A204.1 (cell line): ENCODE measurements at regions not wholly inside any gene's neighbourhood (a gene's known extent, or its start where the extent isn't known, plus 50 kb on each side); places are given as distances from the start of the nearest gene placed in this dataset.
"Not testable (repeated sequence)": the region's sequence is repeated elsewhere in the genome, so short reads cannot be mapped to it uniquely, and the experiment has no call there.

Experiments used
- FAIRE-seq: peaks from 2 replicates; lab custom pipeline; 2012; peaks lifted over from hg19 to GRCh38; lab: Jason Lieb, UNC

DNA sequence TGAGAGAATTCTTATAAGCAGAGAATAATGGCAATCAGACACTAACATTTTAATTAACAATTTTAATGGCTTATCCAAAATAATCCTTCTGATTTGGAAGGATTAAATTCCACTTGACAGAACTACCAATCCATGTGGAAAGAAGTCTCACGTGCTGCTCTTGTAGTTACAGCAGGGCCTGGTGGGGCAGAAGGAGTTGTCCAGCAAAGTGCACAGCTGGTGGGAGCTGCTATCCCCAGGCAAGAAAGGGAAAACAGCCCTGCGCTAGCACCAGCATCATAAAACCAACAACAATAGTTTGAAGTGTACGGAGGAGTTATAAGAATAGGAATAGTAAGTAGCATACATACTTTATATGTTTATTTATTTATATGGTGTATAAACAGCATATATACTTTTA lies 127.4 kb upstream of the TRIM2 start:
- FAIRE-seq: no peak

DNA sequence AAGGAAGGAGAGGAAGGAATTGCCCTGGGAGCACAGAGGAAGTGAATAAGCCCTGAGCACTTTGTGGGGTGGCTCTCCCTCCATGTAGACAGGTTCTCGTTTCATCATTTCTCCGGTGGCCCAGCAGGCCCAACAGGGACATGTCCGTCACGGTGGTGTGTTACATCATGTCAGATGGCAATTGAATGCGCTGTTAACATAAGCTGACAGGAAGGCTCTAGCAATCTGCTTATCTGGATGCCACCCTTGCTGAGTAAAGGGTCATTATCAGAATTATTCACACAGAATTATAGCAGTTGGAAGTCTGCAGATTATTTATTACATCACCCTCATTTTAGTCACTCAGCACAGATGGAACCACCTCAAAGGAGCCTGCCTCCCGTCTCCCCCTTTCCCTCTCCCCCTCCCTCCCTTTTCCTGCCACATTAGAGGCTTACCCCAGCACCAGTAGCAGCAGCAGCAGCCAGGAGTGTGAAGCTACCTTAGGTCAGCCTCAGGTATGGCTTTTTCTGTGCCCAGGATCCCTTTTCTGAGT lies 124.3 kb upstream of the TRIM2 start:
- no peak for FAIRE-seq

DNA sequence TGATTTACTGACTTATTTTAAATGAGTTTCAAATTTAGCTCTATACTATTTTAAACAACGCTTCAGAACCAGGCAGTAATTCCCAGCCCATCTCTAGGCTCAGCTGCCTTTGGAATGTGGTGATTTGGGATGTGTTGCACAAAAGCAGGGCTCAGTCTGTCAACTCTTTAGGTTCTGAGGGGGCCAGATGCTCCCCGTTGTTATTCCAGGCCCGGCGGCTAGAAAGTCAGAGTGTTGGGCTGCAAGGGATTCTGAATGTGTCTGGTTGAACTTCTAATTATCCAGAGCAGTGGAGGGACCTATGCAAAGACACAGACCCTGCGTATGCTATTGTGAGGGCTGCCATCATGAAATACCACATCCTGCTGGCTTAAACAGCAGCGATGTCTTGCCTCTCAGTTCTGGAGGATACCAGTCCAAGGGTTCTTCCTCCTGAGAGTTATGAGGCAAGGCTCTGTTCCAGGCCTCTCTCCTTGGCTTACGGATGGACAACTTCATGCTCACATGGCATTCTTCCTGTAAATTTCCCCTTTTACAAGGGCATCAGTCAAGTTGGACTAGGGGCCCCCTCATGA lies 123.2 kb upstream of the TRIM2 start:
- no peak for FAIRE-seq

DNA sequence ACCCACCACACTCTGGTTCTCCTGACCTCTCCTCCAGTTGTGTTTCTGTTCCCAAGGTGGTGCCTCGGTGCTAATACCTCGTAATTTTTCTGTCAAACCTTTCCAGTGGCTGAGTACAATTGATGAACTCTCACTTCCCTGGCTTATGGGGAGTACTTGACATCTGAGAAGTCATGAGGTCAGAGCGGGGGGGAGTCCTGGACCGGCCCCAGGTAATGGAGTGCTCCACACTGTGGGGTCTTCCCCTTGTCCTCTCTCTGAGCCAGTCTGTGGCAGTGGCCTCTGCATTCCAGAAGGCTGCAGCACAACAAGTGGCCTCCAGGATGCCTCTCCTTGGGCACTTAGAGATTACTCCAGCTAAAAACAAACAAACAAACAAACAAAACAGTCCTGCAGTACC lies 122.5 kb upstream of the TRIM2 start:
- FAIRE-seq: no peak

DNA sequence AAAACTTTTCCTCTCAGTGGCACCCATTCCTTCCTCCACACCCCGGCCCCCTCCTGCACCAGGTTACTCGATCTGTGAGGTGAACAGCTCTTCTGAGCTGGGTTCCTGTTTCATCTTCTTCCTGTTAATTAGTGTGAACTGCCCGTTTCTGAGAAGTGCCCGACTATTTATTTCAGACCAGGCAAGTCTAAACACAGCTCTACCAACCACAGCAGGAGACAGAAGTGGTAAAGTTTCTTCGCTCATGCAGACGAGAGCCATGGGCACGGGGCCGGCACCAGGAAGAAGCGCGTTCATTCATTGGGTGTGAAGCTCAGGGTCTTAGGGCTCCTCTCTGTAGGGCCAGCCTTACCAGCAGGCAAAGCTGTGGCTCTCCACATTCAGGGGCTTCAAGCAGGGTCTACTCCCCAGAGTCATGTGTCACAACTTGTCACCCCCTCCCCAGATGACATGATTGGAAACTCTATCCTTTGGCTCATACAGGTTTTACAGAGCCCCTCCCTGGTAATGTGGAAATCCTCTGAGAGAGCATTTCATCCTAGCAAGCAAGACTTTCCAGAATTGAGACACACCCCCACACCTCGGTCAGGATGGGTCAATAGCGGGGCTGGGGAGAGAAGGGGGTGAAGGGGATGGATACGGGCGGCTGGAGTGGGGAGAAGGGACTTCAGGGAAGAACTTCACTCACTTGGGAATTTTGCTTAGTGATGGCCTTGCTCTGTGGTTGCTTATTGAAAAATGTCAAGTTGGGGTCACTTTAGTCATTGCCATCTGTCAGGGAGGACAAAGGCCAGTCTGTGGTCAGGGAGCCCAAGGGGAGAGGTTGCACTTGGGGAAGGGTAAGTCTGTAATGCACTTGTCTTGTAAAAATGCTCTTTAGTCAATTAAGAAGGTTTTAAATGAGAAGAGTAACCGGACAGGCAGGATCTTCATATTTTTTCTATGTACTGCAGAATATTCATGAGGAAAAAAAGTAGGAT lies 121.6 kb upstream of the TRIM2 start:
- FAIRE-seq: no peak

DNA sequence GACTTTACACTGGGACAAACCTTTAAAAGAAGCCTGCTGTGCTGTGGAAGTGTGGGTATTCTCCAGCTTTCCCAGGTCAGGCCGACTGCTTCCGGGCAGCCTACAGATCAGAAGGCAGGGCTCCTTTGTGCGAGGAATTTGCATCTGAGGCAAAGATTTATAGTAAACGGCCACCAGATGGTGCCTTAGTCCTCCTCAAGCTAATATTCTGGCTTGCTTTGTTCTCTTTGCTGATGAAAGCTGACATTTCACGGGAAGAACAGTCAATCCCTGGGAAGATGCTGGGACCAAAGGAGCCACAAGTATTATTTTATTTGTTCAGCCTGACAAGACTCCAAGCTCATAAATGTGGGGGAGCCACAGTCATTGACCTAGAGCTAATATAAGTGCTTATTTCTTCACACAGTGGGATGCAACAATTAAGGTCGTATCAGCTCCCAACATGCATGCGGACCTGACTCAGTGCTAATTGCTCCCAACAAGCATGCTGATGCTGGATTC lies 120.7 kb upstream of the TRIM2 start:
- peak; percentile 78 for FAIRE-seq

DNA sequence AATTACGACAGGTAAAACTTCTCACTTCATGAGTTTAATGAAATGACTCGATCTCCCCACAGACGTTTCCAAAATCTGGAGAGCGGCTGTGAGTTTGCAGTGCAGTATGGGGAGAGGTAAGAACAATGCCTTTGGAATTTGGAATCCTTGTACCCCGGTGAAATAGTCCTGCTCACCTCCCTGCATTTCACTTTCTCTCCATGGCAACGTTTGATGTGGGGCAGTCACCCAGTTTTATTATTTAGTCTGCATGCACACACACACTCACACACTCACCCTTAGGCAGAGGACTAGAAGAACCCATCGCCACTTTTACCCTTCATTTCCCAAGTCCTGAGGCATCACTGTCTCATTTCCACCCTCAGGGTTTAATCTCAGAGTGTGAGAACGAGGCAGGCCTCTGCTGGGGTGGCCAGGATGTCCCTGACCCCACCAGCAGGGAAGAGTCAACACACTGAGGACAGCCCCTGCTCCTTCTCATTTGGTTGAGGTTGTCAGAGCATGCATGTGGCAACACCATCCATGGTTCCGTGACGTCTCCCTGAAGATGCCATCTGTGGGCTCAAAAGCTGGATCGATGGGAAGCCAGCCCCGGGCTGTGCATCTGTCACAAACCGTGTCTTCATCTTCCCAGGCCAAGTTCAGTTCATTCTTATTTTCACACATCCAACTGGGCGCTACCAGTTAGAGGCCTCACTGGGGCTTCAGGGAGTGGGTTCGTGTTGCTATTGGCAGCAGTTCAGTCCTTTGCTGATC lies 119.8 kb upstream of the TRIM2 start:
- FAIRE-seq: no peak

DNA sequence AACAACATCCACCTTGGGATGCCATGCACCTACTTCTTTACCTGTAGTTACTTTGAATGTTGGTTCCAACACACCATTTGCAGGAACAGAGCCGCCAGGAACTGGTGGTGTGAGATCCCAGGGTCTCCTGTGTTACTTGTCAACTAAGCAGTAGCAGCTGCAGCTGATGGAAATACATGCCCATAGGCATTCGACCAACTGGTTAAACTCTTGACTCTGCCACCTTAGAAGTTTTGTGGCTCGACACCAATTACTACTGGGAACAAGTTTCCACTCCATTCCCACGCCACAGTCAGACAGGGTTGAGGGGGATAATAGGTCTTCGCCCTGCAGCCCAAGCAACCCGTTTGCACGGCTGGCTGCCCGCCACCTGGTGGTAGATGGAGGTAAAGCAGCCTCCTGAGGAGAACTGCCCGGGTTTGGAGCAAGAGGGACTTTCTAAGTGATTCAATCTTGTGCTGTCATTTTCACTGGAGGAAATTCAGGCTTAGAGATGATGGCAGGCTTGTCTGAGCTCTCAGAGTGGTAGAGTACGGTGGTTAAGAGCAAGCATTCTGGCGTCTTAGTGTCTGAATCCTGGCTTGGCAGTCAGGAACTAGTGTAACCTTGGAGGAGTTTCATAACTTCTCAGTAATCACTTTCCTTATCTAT lies 119.1 kb upstream of the TRIM2 start:
- FAIRE-seq: no peak

DNA sequence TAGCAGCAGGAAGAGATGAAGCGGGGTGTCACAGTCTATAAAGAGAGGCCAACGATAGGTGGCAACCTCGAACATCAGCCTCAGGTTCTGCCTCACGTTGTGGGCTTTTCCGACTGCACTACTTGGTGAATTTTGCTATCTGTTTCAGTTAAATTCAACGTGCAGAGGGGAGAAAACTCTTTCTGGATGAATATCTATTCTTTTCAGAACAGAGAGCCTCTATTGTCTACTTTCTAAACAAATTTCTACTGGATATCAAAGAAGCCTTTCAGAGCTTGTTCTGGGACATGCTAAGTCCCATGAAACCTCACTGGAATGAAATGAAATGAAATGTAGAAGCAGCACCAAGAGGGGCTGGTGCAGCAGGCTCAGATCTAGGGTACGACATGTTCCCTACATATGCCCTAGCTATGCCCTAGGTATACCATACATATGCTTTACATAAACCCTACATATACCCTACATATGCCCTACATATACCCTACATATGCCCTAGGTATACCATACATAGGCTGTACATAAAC lies 116.5 kb upstream of the TRIM2 start:
- FAIRE-seq: no peak

DNA sequence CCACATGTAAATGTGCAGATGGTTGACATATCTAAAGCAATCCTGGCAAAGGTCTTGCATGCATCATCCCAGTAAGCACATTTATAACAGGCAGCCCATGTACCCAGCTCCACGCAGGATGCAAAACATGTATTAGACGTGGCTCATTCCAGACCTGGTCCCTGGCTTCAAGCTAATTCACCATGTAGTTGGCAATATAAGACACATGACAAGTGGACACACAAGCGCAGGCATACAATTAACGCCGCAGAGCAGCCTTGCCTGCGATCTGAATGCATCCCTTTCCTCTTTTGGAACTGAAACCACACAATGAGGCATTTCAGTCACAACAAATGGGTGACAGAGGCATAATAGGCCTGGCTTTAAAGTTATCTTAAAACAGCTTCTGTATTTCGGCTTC lies 114.5 kb upstream of the TRIM2 start:
- no peak for FAIRE-seq

DNA sequence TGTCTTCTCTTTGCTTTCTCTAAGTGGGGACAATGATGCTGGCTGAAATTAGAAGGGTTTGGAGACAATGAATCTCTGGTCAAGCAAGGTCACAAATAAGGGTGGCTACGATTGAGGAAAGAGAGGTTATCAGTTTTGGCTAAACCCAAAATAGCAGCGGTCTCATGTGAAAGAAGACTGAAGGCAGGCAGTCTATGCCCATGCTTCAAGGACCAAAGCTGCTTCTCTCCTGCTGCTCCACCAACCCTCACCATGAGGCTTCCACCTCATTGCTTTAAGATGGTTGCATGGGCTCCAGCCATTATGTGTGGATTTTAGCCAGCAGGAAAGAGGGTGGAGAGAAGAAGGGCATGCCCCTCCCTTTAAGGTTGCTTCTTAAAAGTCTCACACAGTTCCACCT lies 114.1 kb upstream of the TRIM2 start:
- no peak for FAIRE-seq

DNA sequence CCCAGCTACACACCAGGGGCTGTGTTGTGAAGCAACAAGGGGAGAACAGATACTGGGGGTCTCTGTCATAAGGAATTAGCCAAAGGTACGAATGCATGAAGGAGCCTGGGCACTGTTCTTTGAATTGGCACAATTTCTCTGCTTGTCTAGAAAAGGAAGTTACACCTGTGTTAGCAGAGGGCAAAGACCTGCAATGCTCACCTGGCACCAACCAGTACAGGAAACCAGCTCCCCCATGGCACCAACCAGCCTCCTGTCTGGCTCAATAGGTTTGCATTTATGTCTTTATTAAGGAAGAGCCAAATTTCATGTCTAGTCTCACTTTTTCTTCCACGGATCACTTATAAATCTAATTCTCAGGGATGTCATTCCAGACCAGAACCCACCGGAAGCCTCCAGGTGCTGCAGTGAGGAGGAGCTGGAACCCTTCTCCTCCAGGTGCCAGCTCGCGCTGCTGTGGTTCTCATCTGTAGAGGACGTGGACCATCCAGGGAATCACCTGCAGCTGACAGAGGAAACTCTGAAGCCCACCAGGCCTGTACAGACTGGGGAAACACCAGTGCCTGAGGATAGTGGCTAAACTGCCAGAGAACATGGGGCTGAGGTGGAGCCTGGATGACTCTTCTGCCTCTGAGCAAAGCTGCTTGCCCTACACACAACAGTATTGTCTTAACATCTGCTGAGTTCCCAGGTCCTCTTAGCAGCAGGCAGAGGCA lies 113.4 kb upstream of the TRIM2 start:
- no peak for FAIRE-seq

DNA sequence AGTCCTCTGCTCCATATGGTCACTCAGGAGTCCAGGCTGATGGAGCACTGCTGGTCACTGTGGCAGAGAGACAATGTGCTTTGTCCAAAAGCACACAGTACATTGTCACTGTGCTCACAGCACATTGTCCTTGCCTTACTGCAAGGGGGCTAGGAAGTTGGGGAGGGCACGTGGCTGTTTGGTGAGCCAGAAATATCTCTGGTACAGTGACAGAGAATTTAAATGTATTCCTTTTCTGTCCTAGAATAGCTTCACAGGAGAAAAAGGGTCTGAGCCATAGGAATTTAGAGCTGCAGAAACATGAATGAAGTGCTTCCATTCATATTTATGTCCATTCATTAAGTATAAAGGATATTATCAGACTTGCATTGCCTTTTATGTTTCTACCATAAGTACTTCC lies 110.8 kb upstream of the TRIM2 start:
- FAIRE-seq: no peak

DNA sequence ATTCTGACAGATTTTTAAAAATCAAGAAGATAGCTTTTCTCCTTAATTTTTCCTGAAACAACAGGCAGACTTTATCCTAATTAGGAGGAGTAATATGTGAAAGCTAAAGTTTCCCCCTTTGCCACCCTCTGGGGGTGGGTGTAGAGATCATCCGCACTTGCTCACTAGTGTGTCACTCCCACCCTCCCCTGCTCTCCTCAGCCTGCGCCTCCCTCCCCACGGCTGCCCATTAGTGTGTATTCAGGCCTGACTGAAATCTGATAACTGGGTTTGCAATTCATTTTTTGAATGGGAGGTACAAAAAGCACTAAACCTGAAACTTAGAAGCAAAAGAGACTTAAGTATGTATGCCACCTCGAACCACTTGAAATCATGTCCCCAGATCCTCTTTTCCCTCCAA lies 110.4 kb upstream of the TRIM2 start:
- no peak for FAIRE-seq

DNA sequence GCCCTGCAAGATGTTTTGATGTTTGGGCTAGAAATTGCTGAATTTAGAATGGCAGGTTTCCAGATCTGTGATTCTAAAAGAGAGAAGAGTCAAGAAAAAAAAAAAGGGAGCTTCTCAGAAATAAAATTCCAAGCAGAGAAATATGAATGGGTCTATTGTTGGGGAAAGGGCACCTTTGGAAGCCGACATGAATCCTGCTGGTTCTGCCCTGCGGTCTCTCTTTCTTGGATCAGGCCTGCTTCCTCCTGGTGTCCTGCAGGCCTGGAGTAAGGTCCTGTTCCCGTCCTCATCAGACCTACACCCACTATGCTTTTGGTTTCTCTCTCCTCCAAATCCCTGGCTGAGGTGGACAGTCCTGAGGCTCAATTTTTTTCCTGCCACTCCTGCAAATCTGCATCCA lies 109.8 kb upstream of the TRIM2 start:
- no peak for FAIRE-seq

DNA sequence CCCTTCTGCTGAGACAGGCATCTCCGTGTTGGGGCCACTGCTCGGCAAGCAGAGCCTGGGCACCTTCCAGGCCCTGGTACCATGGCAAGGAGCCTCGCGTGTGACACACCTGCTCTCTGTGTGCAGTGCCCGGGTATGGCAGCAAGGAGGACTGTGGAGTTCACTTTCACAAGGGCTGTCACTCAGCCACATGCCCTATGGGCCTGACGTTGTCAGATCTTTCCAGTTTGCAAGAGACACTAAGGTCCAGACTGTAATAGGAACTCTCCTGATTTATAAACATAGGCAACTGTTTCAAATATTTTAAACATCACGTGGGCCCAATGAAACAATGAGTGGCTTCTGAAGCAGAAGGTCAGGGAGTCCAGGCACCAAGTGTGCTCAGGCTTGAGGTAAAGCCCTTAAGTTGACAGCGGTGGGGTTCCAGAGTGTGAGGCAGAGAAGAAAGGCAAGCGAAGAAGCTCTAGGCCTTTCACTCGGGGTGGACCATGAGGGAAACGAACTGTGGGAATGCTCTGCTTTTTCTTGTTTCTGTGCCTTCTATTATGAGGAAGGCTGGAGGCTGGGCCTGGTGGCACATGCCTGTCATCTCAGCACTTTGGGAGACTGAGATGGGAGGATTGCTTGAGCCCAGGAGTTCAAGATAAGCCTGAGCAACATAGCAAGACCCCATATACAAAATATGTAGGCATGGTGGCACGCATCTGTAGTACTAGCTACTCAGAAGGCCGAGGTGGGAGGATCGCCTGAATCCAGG lies 108.6 kb upstream of the TRIM2 start:
- FAIRE-seq: no peak

DNA sequence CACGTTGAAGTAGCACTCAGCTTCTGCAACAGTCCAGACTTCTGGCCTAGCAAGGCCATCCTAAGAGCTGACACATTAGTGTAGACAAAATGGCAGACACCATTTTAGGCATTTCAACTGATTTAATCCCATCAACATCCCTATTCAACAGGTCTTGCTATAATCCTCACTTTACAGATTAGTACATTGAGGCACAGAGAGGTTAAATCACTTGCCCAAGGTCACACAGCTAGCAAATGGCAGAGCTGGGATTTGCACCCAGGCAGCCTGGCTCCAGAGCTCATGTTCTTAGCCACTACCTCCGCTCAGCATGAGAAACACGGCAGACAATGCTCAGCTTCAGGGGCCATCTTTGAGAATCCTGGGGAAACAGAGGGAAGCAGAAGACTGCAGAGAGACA lies 107.9 kb upstream of the TRIM2 start:
- no peak for FAIRE-seq

DNA sequence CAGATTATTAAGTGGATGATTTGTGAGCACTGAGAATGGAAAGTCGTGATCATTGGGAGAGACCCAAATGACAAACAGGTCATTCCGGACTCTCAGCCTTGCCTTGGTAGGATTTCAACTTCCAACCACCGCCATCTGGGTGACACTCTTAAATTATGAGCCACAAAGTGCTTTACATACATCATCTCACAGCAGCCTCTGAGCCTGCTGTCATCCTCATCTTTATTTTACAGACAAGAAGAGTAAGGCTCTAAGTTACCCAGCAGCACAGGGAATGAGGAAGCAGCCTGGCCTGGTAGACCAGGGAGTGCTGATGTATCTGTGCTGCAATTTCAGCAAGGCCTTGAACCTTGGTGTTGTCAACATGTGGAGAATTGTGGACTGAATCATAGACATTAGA lies 105.8 kb upstream of the TRIM2 start:
- FAIRE-seq: no peak

DNA sequence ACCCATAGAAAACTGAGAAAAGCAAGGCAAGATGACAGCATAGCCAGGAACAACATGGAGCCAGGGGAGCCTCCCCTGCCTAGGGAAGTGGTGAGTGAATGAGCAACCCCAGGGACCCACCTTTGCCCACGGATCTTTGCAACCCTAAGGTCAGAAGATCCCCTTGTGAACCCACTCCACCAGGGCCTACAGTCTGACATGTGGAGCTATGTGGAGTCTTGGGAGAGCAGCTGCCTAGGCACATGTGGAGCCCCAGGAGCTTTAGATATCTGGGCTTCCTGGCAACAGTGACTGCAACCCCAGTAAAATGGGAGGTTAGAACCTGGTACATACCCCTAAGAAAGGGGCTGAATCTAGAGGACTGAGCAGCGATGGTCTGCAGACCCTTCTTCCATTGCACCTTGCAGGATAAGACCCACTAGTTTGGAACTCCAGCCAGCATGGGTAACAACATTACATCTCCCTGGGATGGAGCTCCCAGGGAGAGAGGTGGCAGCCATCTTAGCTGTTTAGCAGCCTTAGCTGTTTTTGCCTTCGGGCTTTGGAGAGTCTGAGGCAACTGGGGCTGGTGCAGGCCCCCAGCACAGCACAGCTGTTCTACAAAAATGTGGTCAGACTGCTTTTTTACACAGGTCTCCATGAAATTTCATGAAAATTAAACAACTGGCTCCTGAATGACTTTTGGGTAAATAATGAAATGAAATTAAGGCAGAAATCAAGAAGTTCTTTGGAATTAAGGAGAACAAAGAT lies 104.7 kb upstream of the TRIM2 start:
- FAIRE-seq: no peak

DNA sequence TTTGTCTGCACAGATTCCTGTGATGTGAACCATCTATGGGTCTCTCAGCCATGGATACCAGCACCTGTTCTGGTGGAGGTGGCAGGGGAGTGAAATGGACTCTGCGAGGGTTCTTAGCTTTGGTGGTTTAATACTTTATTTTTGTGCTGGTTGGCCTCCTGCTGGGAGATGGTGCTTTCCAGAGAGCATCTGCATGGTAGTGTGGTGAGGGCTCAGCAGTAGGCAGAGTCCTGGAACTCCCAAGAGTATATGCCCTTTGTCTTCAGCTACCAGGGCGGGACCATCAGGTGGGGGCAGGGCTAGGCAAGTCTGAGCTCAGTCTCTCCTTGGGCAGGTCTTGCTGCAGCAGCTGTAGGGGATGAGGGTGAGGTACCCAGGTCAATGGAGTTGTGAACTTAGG lies 97.5 kb upstream of the TRIM2 start:
- not testable (repeated sequence) for FAIRE-seq
